Astrocyte of the cerebellum (primary cell): ENCODE measurements at regions not wholly inside any gene's neighbourhood (a gene's known extent, or its start where the extent isn't known, plus 50 kb on each side); places are given as distances from the start of the nearest gene placed in this dataset.

Source experiments
- DNase-seq: peaks from one replicate; pipeline ENCODE4 v3.0.0-alpha.2; 2011; ENCODE audit warnings: low read depth
- H3K4me3 ChIP-seq: 2 replicates; pipeline ENCODE4 v1.5.1; 2011; ENCODE audit warnings: mild to moderate bottlenecking, low read depth, low read length, moderate library complexity
- CTCF ChIP-seq: IDR thresholded peaks from 2 replicates; pipeline ENCODE4 v1.5.1; 2012; ENCODE audit warnings: low read length, low read depth, moderate library complexity, mild to moderate bottlenecking; ENCODE audit errors: missing control alignments
- in situ Hi-C: cut with HindIII; loops from 2 replicates; pipeline ENCODE4 v1.10.0; 2017; ENCODE audit warnings: low sequenced_read_pairs

GRCh38 chr2:52537588-52537987 lies 1230.0 kb upstream of the CHAC2 start:
- no peak for TF ChIP-seq CTCF
- no peak for DNase-seq
- in situ Hi-C loops: no loop called here
- no peak overlapping the region for H3K4me3 ChIP-seq

GRCh38 chr2:52536929-52537460 lies 1230.6 kb upstream of the CHAC2 start:
- H3K4me3 ChIP-seq: no peak overlapping the region
- DNase-seq: no peak
- in situ Hi-C loops: no loop called here
- no peak for TF ChIP-seq CTCF

- no peak overlapping the region for H3K4me3 ChIP-seq
- in situ Hi-C loops: no loop called here
- no peak for DNase-seq
- TF ChIP-seq CTCF: no peak
Observed at GRCh38 chr2:52532956-52533355, 1234.6 kb upstream of the CHAC2 start.

GRCh38 chr2:52526735-52527134 lies 1240.9 kb upstream of the CHAC2 start:
- no peak for DNase-seq
- in situ Hi-C loops: no loop called here
- no peak overlapping the region for H3K4me3 ChIP-seq
- no peak for TF ChIP-seq CTCF

GRCh38 chr2:52520644-52521043 lies 1247.0 kb upstream of the CHAC2 start:
- H3K4me3 ChIP-seq: no peak overlapping the region
- in situ Hi-C loops: no loop called here
- no peak for TF ChIP-seq CTCF
- no peak for DNase-seq

GRCh38 chr2:52518678-52519077 lies 1248.9 kb upstream of the CHAC2 start:
- TF ChIP-seq CTCF: no peak
- no peak overlapping the region for H3K4me3 ChIP-seq
- in situ Hi-C loops: no loop called here
- no peak for DNase-seq

- DNase-seq: no peak
- in situ Hi-C loops: no loop called here
- no peak overlapping the region for H3K4me3 ChIP-seq
- TF ChIP-seq CTCF: no peak
Observed at GRCh38 chr2:52512760-52513159, 1254.8 kb upstream of the CHAC2 start.
